ENCODE measurements at regions not wholly inside any gene's neighbourhood (a gene's known extent, or its start where the extent isn't known, plus 50 kb on each side); places are given as distances from the start of the nearest gene placed in this dataset.

DNA sequence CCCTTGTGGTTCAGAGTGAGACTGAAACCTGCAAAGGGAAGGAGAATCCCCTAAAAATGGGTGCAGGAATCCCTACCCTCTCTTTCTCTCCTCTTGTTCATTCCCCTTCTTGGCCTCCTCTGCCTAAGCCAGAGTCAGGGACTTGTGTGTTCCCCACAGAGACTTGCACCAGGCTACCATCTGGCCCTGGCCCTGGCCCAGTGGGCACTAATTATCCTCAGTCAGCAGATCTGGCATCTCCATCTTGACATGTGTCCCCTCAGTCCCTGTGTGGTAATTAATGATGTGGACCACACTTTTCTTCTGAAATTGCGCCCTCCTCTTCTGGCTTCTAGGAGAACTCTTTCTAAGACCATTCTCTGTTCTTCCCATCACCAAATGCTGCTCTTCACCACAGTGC, 354.4 kb downstream of the SETD4 start:
- in situ Hi-C loops (cut with HindIII; ENCODE audit: low pct_unique_long_range_greater_than_20kb, low sequenced_read_pairs) (no loop called here), intact Hi-C loops (cut with micrococcal nuclease; ENCODE audit: unreplicated experiment) (no loop called here)
- H3K27me3 ChIP-seq (ENCODE audit: control insufficient read depth, insufficient read depth, low read length), result peaks cover 2% of the 10 kb centered on the region; the same call in 1 of the 2 replicates
- H3K36me3 ChIP-seq (ENCODE audit: control insufficient read depth, insufficient read depth, low read length), result no peaks in the 10 kb centered on the region
- no TSS peak for BruUV-seq (replicated peaks)
- H3K4me3 ChIP-seq (ENCODE audit: low read depth in 2 of 2, low read length in 2 of 2), result no peak overlapping the region
- CTCF ChIA-PET, result no interaction called here
- no peak for TF ChIP-seq SIN3A (IDR thresholded peaks at IDR 0.05; ENCODE audit: borderline replicate concordance, insufficient read depth, low read depth, low read length)
- no peak for TF ChIP-seq POLR2AphosphoS5 (IDR thresholded peaks at IDR 0.05; ENCODE audit: low read depth, low read length)
- no peak for TF ChIP-seq TCF7L2 (IDR thresholded peaks at IDR 0.05; ENCODE audit: low read depth, low read length)
- TF ChIP-seq, protein P1, sequence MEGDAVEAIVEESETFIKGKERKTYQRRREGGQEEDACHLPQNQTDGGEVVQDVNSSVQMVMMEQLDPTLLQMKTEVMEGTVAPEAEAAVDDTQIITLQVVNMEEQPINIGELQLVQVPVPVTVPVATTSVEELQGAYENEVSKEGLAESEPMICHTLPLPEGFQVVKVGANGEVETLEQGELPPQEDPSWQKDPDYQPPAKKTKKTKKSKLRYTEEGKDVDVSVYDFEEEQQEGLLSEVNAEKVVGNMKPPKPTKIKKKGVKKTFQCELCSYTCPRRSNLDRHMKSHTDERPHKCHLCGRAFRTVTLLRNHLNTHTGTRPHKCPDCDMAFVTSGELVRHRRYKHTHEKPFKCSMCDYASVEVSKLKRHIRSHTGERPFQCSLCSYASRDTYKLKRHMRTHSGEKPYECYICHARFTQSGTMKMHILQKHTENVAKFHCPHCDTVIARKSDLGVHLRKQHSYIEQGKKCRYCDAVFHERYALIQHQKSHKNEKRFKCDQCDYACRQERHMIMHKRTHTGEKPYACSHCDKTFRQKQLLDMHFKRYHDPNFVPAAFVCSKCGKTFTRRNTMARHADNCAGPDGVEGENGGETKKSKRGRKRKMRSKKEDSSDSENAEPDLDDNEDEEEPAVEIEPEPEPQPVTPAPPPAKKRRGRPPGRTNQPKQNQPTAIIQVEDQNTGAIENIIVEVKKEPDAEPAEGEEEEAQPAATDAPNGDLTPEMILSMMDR (IDR thresholded peaks at IDR 0.05), result no peak
- H3K27ac ChIP-seq (ENCODE audit: low read length), result no peak overlapping the region
- H3K4me1 ChIP-seq (ENCODE audit: control insufficient read depth, insufficient read depth, low read length), result no peaks in the 10 kb centered on the region
- POLR2A ChIA-PET, result no interaction called here
- DNase-seq (ENCODE audit: low read depth, low spot score), result no peak
- H3K9me3 ChIP-seq (ENCODE audit: control insufficient read depth, insufficient read depth, low read depth, low read length), result no peaks in the 10 kb centered on the region
- ATAC-seq, result no peak

DNA sequence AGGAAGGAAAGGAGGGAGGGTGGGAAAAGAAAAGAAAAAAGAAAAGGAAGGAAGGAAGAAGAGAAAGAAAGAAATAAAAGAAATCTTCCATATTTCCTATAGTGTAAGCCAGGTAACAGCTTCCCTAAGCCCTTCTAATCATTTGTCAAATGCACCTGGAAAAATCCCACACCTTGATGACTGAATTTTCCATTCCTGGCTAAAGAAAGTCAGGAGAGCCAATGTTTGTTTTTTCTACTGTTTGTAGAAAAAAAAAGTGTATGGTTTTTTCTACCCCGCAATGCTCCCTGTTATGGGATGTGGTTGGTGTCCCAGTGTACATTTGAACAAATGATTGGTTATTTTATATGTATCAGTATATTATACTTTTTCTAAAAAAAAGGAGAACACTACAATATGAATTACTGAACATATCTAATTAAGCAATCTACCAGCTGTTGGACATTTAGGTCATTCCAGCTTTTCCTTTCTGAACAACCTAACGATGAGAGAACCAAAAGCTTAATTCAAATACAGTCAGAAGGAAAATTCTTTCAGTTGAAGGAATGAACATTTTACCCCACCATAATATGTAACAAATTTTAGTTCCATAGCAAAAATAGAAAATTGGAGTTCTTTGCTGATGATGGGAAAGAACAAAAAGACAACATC, 355.0 kb downstream of the SETD4 start:
- BruUV-seq (replicated peaks), result no TSS peak
- no peak for ATAC-seq

More for the DNA sequence above, 355.0 kb downstream of the SETD4 start:
- no peaks in the 10 kb centered on the region for H3K9me3 ChIP-seq (ENCODE audit: control insufficient read depth, insufficient read depth, low read depth, low read length)
- H3K27me3 ChIP-seq (ENCODE audit: control insufficient read depth, insufficient read depth, low read length), result peaks cover 2% of the 10 kb centered on the region; the same call in 1 of the 2 replicates
- no peaks in the 10 kb centered on the region for H3K36me3 ChIP-seq (ENCODE audit: control insufficient read depth, insufficient read depth, low read length)
- H3K4me1 ChIP-seq (ENCODE audit: control insufficient read depth, insufficient read depth, low read length), result no peaks in the 10 kb centered on the region
- TF ChIP-seq, protein P1 (IDR thresholded peaks at IDR 0.05), result no peak
- TF ChIP-seq SIN3A (IDR thresholded peaks at IDR 0.05; ENCODE audit: borderline replicate concordance, insufficient read depth, low read depth, low read length) (no peak), TCF7L2 (IDR thresholded peaks at IDR 0.05; ENCODE audit: low read depth, low read length) (no peak), POLR2AphosphoS5 (IDR thresholded peaks at IDR 0.05; ENCODE audit: low read depth, low read length) (no peak)
- TF ChIP-seq, protein P2, sequence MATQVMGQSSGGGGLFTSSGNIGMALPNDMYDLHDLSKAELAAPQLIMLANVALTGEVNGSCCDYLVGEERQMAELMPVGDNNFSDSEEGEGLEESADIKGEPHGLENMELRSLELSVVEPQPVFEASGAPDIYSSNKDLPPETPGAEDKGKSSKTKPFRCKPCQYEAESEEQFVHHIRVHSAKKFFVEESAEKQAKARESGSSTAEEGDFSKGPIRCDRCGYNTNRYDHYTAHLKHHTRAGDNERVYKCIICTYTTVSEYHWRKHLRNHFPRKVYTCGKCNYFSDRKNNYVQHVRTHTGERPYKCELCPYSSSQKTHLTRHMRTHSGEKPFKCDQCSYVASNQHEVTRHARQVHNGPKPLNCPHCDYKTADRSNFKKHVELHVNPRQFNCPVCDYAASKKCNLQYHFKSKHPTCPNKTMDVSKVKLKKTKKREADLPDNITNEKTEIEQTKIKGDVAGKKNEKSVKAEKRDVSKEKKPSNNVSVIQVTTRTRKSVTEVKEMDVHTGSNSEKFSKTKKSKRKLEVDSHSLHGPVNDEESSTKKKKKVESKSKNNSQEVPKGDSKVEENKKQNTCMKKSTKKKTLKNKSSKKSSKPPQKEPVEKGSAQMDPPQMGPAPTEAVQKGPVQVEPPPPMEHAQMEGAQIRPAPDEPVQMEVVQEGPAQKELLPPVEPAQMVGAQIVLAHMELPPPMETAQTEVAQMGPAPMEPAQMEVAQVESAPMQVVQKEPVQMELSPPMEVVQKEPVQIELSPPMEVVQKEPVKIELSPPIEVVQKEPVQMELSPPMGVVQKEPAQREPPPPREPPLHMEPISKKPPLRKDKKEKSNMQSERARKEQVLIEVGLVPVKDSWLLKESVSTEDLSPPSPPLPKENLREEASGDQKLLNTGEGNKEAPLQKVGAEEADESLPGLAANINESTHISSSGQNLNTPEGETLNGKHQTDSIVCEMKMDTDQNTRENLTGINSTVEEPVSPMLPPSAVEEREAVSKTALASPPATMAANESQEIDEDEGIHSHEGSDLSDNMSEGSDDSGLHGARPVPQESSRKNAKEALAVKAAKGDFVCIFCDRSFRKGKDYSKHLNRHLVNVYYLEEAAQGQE (IDR thresholded peaks at IDR 0.05; ENCODE audit: insufficient read depth in 1 of 2, low read depth in 2 of 2, low read length in 1 of 2), result no peak
- ChIA-PET POLR2A (no interaction called here), CTCF (no interaction called here)
- intact Hi-C loops (cut with micrococcal nuclease; ENCODE audit: unreplicated experiment) (no loop called here), in situ Hi-C loops (cut with HindIII; ENCODE audit: low pct_unique_long_range_greater_than_20kb, low sequenced_read_pairs) (no loop called here)
- H3K27ac ChIP-seq (ENCODE audit: low read length), result no peak overlapping the region
- no peak overlapping the region for H3K4me3 ChIP-seq (ENCODE audit: low read depth in 2 of 2, low read length in 2 of 2)
- no peak for DNase-seq (ENCODE audit: low read depth, low spot score)
